ENCODE measurements at regions not wholly inside any gene's neighbourhood (a gene's known extent, or its start where the extent isn't known, plus 50 kb on each side); places are given as distances from the start of the nearest gene placed in this dataset.

DNA sequence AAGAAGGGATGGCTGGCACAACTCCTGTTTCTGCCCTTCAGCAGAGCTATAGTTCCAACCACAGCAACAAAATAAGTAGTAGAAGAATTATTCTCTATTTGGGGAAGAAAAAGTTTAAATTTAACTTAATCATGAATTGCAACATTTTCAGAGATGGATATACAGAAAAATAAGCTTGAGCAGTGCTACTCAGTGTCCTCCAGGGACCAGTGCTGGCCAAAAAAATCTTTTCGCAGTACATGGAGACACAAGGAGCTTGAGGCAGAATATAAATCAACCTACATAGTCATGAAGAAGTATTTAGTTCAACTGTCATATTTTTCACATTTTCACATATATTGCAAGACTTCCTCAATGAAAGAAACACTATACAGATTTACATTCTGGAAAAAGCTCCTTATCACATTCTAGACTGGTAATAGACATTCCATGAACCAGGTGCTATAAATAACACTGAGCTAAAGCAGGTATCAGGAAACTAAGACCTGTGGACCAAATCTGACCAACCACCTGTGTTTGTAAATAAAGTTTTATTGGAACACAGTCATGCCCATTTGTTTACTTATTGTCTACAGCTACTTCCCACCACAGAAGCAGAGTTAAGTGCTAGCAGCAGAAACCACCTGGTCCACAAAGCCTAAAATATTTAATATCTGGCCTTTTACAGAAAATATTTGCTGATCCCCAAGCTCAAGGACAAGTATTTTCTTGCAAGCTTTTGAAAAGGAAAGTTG, 101.9 kb downstream of the RGS21 start:
- no peak overlapping the region for H3K4me3 ChIP-seq (ENCODE audit: low read depth, low read length)
- DNase-seq (ENCODE audit: low read depth, low spot score), result no peak
- in situ Hi-C loops (cut with HindIII; ENCODE audit: low sequenced_read_pairs), result no loop called here
- no peak for TF ChIP-seq CTCF (IDR thresholded peaks at IDR 0.05; ENCODE audit: low read depth, low read length)

- no peak overlapping the region for H3K4me3 ChIP-seq (ENCODE audit: low read depth, low read length)
- no peak for TF ChIP-seq CTCF (IDR thresholded peaks at IDR 0.05; ENCODE audit: low read depth, low read length)
- DNase-seq (ENCODE audit: low read depth, low spot score), result no peak
- in situ Hi-C loops (cut with HindIII; ENCODE audit: low sequenced_read_pairs), result no loop called here
Observed at GRCh38 chr1:192430644-192431043, 113.9 kb downstream of the RGS21 start.

DNA sequence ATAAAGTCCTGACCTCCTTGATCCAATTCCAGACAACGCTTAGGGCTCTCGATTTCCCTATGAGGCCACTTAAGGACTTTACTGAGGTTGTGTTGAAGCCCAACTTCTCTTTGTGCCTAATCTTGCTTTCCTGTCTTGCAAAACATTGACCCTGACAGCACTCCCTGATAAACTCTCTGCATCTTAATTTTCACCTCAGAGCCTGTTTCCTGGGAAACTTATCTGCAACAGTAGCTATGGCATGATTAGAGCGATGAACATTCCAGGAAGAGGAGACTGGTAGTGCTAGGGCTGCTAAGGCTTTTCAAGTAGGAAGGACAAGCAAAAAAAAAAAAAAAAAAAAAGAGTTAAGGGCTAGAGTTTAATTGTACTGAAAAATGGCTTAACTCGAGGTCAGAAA, 118.9 kb downstream of the RGS21 start:
- in situ Hi-C loops (cut with HindIII; ENCODE audit: low sequenced_read_pairs), result no loop called here
- no peak for DNase-seq (ENCODE audit: low read depth, low spot score)
- no peak overlapping the region for H3K4me3 ChIP-seq (ENCODE audit: low read depth, low read length)
- TF ChIP-seq CTCF (IDR thresholded peaks at IDR 0.05; ENCODE audit: low read depth, low read length), result no peak

GRCh38 chr1:192436441-192437078, 119.8 kb downstream of the RGS21 start:
- no peak for DNase-seq (ENCODE audit: low read depth, low spot score)
- in situ Hi-C loops (cut with HindIII; ENCODE audit: low sequenced_read_pairs), result no loop called here
- no peak for TF ChIP-seq CTCF (IDR thresholded peaks at IDR 0.05; ENCODE audit: low read depth, low read length)

GRCh38 chr1:192438737-192439136, 121.9 kb downstream of the RGS21 start:
- in situ Hi-C loops (cut with HindIII; ENCODE audit: low sequenced_read_pairs), result no loop called here
- no peak overlapping the region for H3K4me3 ChIP-seq (ENCODE audit: low read depth, low read length)
- no peak for TF ChIP-seq CTCF (IDR thresholded peaks at IDR 0.05; ENCODE audit: low read depth, low read length)
- DNase-seq (ENCODE audit: low read depth, low spot score), result no peak

More at GRCh38 chr1:192436441-192437078, 119.8 kb downstream of the RGS21 start:
- H3K4me3 ChIP-seq (ENCODE audit: low read depth, low read length), result no peak overlapping the region

DNA sequence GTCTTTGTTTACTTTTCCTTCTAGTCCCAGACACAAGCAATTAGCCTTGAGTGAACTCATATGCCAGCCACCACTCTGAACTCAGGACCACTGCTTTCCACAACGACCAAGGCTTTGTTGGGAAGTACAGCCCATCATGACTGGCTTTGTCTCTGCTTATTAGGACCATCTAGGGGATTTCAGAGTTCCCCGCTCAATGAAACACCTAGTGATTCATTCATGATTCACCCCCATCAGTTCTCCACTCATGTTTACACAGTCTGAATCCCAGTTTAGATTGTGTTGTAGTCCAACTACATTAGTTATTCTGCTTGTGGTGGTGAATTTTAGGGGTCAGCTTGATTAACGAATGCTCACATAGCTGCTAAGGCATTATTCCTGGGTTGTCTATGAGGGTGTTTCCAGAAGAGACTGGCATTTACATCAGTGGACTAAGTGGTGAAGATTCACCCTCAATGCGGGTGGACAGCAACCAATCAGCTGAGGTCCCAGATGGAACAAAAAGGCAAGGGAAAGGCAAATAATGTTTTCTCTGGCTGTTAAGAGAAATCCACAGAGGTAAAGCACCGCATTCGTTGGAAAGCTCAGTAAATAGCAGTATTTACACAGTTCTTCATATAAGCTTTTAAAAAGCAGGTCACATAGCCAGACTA, 122.7 kb downstream of the RGS21 start:
- DNase-seq (ENCODE audit: low read depth, low spot score), result peak; percentile 93
- in situ Hi-C loops (cut with HindIII; ENCODE audit: low sequenced_read_pairs), result no loop called here
- TF ChIP-seq CTCF (IDR thresholded peaks at IDR 0.05; ENCODE audit: low read depth, low read length), result no peak
- H3K4me3 ChIP-seq (ENCODE audit: low read depth, low read length), result no peak overlapping the region

All from astrocyte of the spinal cord (primary cell).